ENCODE measurements at regions not wholly inside any gene's neighbourhood (a gene's known extent, or its start where the extent isn't known, plus 50 kb on each side); places are given as distances from the start of the nearest gene placed in this dataset.
"Not testable (repeated sequence)": the region's sequence is repeated elsewhere in the genome, so short reads cannot be mapped to it uniquely, and the experiment has no call there.

DNA sequence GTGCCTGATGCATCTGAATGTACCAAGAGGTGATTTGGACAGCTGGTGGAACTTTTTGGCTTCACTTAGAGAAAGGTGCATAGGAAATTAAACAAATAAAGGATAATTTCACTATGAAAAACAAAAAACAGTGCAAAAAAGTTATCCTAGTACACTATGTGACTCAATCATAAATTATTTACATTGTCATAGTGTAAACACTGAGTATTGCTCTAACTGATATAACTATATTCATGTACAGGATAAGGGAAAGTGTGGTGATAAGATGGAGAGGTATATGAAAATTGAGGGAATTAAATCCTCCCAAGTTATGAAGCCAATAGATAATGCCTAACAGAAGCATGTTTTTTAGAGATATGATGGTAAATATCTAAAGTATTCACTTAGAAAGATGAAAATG lies 50.2 kb upstream of the CPNE4 start:
- no peak for DNase-seq

DNA sequence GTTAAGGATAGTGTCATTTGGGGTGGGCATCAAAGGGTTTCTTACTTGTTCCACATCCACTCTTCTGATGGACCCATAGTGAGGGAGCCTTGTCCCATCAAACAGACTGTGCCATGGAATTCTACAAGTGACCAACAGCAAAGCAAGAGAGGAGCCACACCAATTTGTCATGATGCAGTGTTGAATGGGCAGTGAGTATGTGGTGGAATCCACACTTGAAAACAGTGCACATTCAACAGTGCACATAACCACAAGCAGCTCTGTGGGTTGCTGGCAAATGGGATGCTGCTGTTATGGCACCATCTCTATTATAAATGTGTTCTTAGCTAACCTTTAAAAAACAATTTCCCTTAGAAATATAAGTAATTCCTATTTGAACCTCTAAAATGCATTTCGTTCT lies 52.5 kb upstream of the CPNE4 start:
- DNase-seq, result no peak

DNA sequence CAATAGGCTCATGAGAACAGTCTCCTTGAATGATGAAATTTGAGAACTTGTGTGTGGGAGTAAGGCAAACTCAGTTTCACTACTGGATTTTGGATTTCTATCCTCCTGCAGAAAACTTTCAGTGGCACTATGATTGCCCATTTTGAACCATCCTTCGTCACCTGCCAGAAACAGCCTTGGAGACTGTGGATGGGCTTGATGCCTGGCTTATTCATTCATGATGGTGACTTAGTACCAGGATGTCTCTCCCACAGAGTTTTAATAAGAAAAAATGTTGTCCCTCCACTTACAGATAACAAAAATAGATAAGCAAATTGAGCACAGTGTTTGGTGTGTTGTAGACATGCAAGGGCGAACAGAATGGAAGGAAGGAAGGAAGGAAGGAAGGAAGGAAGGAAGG lies 53.5 kb upstream of the CPNE4 start:
- no peak for DNase-seq

DNA sequence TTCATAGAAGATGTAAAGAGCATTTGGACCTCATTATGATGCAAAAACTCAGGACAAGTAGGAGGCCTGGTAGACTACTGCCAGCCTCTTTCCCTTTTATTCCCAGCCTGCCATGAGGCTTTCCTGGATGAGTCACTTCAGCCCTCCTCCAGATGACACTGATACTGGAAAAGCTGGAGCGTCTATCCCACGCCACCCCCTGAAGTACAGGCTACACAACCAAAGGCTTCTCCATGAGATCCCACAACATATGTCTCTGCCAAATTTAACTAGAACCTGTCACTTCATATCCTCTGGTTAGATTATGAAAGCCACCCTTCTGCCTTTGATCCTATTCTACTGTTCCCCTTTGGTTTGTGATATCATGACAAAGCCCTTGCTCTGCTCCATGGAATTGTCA lies 56.1 kb upstream of the CPNE4 start:
- no peak for DNase-seq

DNA sequence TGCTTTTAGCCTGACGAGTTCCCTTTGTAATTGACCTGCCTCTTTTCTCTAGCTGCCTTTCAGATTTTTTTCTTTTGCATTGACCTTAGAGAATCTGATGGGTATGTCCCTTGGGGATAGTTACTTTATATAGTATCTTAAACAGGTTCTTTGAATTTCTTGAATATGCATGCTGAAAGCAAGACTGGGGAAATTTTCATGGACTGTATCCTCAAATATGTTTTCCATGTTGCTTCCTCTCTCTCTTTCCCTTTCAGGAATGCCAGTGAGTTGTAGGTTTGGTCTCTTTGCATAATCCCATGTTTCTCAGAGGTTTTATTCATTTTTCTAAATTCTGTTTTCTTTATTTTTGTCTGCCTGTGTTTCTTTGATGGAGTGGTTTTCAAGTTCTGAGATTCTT lies 81.8 kb upstream of the CPNE4 start:
- DNase-seq, result no peak

DNA sequence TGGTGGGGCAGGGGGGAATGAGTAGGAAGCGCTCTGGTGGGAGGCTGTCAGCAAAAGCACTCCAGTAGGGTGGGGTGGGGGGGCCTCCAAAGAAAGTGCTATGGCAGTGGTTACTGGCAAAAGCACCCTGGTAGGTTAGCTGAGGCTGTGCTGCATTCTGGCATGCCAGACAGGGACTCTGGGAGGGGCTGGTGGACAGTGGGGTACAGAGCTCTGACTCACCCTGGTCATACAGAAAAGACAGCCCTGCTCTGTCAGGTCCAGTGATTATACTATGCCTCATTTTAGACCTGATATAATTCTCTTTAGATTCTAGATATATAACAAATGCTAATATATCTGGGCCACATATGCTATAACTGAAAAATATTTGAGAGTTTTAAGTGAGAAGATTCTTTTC lies 82.8 kb upstream of the CPNE4 start:
- no peak for DNase-seq

DNA sequence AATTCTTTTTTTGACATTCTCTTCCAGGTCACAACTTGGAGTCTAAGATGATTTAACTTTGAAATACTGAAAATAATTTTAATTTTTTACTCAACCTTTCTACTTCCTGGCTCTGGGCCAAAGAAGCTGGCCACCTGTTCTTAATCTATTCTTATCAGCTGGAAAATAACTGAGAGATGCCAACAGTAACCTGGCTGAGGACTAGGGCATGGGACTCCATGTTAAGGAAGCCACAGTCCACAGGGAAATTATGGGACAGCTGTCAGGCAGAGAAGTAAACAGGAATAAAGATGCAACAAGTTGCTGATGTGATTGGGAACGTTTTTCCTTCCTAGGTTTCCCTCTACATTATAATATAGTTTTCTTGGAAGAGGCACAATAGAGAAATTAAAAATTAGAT lies 84.7 kb upstream of the CPNE4 start:
- DNase-seq, result no peak

DNA sequence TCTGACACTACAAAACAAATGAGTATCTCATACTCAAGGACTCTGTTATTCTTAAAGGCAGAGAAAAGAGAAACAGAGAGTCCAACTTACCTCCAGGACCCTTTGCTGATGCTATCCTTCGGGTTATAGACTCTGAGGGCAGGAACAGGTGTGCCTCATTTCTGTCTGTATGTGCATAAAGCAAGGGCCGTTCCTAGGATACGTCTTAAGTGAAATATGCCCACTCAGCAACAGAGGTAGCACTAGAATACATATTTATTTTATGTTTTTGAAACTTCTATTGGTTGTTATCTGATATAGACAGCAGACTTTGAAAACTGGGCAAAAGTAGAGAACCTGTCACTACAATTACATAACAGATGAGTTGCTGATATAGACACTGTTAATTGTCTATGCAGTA lies 89.3 kb upstream of the CPNE4 start:
- DNase-seq, result no peak

DNA sequence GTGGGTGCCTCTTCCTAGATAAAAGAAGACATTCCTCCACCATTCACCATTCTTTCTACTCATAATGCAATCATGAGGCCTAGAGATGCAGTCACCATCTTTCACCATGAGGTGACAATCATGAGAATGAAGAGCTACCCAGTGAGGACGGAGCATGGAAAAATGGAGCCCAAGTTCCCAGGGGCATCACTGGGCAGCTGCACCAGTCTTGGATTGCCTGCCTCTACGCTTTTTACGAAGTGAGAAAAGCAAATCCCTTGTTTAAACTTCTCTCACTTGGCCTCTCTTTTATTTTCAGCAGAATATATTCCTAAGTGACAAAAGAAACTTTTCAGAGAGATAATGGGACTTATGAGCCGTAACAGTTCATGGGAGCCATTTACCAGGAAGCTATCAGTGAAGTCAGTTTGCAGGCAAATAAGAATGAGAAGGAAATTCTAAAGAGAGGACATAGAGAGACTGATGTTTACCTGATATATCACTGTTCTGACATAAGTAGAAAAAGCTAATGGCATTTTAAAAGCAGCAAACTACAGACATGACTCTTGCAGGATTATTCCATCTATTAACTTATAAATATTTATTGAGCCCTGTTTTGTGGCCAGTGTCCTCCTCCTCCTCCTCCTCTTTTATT lies 90.0 kb upstream of the CPNE4 start:
- DNase-seq, result no peak

DNA sequence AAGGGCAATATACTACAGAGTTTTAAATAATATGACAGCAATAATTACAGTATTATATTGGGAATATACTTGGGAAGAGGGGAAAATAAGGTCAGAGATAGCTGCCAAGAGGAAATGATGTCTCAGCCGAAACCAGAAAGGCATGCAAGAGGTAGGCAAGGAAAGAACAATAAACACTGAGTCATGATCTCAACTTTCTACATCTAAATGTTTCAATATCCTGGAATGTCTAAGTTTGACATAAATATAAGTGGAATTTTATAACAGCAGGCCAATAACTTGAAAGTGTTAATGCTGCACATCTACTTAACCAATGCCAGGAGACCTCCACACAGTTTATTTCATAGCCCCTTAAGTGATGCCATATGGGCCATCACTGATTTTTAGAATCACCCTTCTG lies 99.8 kb upstream of the CPNE4 start:
- DNase-seq, result peak; percentile 64

DNA sequence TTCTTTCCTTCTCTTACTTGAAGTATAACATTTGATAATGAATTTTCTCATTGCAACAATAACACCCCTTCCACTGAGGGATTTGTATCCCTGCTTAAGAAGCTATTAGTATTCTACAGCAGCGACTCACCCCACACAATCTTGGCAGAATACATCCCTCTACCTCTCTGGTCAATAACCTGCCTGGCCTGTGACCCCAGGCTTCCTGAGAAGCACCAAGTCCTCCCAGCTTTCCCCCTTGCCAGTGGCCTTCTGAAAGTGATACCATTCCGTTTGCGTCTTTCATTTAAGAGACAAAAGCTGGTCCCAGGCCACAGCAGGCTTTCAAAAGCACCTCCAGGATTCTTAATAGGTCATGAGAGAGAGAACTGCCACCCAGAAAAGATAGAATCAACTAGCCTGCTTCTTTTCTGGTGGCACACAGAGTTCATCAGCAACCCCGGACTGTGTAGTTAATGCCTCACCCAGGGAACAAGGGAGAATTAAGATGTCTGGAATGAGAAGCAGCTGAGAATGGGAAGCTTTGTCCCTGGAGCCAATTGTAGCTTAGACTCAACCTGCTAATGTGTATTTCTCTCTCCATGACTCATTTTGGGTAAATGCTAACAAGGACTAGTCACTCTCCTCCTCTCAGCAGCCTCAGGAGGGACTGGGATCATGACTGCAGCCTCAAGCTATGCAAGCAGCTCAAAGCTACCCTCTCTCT lies 101.0 kb upstream of the CPNE4 start:
- DNase-seq, result peak; percentile 89

DNA sequence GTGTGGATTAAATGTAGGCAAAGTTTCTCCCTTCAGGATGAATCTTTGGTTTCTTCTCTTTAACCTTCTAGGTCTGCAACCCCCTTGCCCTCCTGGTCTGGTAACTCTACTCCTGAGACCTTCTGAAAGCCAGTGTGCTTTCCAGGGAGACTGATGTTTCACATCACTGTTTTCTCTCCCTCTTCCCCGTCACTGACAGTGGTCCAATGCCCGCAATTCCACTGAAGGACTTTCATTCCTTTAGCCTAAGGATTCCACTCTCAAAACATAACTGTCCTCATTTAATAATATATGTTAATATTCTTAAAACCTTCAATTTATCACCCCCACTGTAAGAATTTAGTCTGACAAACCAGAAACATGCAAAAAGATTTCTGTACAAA lies 101.5 kb upstream of the CPNE4 start:
- peak; percentile 43 for DNase-seq

DNA sequence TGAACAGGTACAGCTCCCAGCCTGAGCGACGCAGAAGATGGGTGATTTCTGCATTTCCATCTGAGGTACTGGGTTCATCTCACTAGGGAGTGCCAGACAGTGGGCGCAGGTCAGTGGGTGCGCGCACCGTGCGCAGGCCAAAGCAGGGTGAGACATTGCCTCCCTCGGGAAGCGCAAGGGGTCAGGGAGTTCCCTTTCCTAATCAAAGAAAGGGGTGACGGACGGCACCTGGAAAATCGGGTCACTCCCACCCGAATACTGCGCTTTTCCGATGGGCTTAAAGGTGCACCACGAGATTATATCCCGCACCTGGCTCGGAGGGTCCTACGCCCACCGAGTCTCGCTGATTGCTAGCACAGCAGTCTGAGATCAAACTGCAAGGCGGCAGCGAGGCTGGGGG lies 102.1 kb upstream of the CPNE4 start:
- DNase-seq, result not testable (repeated sequence)

DNA sequence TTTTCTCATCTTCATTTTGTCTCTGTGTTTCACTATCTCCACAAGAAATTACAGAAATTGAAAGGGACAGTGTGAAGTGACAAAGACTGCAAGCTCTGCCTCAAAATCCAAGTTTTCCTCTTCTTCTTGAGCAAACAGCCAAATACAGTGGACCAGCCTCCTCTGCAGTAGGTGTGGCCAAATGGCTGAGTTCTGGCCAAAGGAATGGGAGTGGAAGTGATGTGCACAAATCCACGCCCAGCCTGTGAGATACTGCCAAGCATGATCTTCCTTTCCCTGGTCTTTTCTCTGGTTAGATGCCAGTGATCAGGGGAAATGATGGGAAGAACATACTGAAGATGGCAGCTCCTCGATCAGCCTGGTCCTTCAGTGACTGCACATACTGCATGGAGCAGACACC lies 111.0 kb upstream of the CPNE4 start:
- DNase-seq, result no peak

DNA sequence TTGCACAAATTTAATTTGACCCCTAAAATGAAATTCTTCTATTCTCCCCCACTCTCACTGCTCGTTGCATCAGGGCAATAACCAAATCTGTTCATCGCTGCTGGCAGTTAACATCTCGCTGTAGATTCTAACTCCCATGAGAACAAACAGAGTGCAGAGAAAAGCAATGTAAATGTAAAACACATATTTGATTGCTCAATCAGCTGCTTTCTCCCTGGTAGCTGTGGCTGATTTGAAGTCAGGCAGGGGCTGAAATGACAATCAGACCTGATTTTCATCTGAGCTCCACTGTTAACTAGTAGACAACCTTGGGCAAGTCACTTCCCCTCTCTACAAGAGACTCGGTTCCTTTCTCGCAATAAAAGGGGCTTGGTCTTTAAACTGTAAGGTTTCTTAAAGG lies 119.8 kb upstream of the CPNE4 start:
- no peak for DNase-seq

DNA sequence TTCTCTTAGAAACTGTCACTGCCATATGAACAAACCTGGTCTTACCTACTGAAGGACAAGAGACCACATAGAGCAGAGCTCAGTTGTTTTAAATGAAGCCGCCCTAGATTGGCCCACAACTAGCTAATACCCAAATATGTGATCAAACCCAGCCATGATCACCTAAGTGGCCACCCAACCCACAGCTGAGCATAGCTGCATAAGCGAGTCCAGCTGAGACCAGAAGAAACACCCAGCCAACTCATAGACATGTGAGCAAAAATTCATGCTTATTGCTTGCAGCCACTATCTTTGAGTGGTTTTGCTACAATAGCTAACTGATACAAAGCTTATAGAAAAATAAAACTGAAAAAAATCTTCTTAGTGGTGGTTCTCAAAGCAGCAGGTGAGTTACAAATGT lies 124.3 kb upstream of the CPNE4 start:
- no peak for DNase-seq

DNA sequence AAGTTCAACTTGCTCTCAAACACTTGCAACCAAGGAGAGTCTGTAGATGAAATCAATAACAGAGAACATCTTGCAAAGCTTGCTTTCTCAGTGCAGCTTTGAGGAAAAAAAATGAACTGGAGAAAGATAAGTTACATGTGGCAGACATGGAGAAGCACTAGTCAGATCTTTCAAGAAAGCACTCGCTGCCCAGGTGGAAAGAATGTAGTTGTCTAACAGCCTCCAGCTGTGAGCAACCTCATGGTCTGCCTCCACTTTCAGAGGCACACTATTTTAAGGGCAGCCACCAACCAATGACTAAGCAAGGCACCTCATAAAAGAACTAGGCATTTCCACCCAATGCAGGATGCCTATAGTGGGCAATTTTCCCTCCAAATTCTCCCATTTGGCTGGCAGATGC lies 125.4 kb upstream of the CPNE4 start:
- no peak for DNase-seq

DNA sequence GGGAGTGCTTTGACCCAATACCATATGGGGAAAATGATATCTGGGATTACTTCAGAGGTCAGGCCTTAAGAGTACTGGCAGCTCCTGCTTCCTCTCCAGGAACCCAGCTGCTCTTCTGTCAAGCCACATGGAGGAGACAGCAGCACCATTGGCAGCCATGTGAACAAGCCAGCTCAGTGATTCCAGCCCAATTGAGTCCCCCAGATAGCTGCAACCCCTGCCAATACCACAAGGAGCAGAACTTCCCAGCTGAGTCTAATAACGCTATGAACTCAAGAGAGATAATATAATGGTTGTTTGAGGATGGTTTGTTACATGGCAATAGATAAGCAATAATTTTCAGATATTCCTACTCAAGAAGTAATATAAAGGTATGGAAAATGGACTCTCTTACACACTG lies 126.8 kb upstream of the CPNE4 start:
- no peak for DNase-seq

DNA sequence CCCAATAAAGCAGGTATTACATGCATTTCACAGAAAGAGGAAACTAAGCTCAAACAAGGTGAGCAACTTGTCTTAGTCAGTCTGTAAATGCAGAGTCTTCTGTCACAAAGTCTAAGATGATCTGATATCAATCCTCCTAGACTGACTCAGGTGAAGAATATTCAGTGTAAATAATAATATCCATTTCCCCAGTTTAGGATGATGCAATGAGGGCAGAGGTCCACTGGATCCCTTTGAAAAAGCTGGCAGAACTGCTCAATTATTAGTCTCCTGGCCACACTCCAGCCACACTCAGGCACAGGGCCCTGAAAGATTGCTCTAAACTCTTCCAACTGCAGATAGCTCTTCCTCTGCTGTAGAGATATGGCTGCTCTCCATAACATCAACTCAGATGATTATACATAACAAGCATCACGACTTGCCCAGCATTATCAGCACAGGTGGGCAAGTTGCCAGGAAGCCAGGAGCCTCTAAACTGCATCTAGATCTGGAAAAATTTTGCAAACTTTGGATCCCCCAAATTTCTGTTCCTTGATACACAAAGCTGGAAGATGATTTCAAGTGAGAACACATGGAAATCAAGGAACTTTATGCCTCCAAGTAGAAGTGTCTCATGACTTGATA lies 129.8 kb upstream of the CPNE4 start:
- DNase-seq, result no peak

DNA sequence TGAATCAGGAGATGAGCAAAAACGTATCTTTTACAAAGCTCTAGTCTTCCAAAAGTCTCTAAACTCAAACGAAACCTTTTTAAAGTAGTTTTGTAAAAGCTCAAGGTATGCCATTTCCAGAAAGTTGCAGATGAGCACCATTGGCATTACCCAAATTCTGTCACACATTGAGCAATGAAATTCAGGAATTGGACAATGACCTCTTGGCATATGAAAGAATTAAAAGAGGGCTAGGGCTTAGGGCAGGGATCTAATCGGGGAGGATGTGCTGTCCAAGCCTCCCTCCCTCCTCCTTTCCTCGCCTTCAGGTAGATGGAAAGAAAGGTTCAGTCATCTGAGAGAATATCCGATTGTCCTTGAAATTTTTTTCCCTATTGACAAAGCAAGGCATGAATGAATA lies 133.1 kb upstream of the CPNE4 start:
- DNase-seq, result no peak

DNA sequence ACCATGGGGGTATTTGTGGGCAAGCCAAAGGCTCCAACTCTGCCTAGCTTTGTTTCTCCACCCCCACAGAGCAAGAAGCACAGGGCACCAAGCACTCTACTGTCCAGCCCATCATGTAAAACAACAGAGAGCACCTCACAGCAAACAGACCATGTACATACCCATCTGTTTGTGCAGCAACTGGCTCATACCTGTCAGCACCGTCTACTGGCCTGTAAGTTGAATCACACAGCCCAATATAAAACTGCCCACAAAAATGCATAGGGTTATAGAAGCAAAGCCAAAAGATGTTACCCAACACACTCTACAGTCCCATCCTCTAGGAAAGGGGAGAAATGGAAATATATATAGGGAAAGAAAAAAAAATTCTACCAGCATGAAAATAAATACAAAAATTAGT lies 139.7 kb upstream of the CPNE4 start:
- DNase-seq, result no peak

DNA sequence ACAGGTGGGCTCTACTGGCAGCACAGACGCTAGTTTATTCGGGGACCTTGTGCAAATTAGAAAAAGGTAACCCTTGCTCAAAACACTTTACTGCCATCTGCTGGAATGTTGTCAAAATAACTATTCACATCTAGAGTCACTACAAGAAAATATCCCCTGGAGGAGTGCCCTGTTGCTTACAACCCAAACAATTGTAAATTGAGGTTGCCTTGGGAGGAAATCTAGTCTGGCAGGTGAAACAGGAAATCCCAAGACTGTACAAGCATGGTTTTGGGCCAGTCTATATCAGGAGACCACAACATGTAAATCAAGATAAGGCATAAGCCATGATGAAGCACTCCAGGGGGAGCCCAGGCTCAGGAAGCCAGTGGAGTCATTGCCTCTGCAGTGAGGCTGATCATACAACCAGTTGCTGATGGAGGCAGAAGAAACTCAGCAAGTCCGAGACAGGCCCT lies 136.8 kb upstream of the ACP3 start:
- peak; percentile 55 for DNase-seq

DNA sequence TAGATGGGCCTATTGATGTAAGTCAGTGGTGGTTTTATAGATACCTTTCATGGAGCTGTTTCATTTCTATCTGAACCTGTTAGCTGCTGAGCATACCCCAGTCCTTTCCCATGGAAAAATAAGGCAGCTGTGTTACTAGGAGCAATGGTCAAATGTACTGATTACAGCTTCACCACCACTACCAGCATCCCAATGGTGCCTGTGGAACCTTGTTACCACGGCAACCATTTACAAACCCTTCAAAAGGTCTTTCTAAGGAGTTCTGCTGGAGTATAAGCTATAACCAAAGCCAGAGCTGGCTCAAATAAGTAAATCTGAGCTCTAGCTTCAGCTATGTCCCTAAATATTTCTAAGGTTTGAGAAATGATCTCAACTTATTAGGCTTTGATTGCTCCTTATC lies 133.4 kb upstream of the ACP3 start:
- no peak for DNase-seq

DNA sequence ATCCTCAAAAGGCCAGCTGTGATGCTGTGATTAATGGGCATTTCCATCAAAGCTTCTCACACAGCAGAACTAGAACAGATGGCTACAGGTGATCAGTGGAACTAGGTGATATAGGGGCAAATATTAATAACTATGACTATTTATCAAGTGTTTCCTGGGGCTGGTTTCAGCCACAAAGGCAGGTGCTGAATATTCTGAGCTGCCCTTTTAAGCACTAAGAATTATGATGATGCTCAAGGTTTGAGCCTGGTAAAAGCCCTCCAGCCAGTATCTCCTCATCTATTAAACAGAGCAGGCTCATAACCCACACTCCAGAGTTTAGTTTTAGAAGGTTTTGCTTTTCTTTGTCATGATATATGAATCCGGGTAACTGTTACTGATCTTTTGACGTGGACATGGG lies 129.5 kb upstream of the ACP3 start:
- no peak for DNase-seq

DNA sequence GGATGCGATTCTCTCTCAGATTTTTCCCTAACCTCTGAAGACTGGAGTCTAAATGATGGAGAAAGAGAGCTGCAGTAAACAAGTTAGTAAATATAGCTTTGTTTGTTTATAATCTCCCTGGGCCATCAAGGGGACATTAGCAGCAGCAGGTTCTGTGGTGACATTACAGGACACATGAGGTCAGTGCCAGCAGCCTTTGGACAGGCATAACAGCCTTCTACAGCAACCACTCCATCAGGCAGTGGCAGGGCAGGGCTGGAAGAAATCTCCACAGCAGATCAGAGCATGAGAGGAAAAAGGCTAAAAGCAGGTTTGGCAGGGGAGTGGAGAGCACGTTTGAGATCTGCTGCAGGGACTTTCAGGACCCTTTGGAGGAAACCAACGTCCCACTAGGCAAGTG lies 127.6 kb upstream of the ACP3 start:
- no peak for DNase-seq

Data from amniotic stem cell (primary cell).